ENCODE measurements at regions not wholly inside any gene's neighbourhood (a gene's known extent, or its start where the extent isn't known, plus 50 kb on each side); places are given as distances from the start of the nearest gene placed in this dataset.

DNA sequence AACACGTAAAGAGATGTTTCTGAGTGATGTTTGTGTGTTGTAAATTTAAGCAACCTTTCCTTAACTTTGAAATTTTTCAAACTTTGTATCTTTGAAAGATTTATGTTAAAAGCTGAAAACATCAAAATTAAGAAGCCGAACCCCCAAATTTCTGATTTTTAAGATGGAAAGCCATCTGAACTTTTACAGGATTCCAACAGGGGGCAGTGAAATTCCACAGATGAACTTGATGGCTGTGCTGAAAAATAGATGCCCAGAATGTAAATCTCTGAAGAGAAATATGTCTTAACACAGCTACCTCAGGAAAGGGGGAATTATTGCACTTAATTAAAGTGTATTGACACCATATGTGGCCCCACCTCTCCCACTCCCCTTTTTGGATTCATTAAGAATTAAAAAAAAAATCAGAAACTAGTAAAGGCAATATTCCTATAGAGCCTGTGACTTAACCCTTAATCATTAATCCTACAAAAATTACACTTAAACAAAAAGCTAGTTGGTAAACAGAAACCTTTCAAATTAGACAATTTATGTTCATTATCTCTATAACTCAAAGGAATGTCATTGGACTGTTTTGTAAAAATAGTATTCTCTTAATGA, 597.9 kb downstream of the KCNJ2 start:
- Mint-ChIP-seq H3K4me1 (no peaks in the 10 kb centered on the region), H3K9me3 (peaks cover 2% of the 10 kb centered on the region), H3K27ac (no peak overlapping the region), H3K36me3 (no peaks in the 10 kb centered on the region), H3K27me3 (no peaks in the 10 kb centered on the region), H3K4me3 (no peak overlapping the region)
- DNase-seq (ENCODE audit: low spot score in 2 of 2) (no peak), ATAC-seq (ENCODE audit: low read depth) (no peak)

DNA sequence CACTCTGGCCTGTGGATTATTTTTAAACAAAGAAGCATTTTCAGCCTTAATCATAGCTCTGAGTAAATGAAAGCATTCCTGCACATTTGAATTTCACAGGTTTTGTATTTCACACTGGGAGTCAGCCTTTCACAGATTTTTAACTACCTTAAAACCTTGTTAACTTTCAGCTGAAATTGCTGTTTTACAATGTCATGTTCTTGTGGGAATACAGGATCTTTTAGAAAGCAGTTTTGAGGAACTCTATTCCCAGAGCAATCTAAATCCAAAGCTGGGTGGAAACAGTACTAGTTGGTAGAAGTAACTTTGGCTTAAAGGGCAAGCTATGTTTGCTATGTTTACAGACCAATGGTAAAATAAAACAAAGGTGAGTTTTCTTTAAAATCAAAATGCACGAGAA, 600.6 kb downstream of the KCNJ2 start:
- H3K9me3 Mint-ChIP-seq: no peaks in the 10 kb centered on the region
- ATAC-seq (ENCODE audit: low read depth): no peak

DNA sequence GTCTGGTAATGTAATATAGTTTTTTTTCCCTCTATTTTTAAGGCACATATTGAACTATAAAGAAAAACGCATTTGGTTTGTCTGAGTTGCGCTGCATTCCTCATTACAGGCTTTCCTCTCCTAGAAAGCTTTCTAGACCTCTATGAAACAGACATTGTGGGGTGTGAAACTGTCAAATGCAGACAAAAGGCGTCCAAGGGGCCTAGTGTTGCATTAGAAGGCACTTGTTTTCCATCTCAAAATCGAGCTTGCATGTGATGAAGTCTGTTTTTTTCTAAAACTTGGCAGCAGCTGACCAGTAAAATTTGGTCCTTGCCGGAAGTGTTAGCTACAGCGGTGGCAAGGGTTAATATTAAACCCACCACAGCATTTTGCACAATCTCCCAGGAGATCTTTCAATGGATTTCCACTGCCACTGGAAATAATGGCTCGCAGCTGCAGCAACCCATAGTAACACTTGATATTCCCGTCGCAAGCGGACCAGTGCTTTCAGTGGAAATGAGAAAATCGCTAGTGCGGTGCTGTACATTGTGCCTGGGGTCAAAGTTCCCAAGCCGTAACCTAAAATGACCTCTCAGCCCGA, 602.6 kb downstream of the KCNJ2 start:
- Mint-ChIP-seq H3K4me3 (no peak overlapping the region), H3K4me1 (no peaks in the 10 kb centered on the region), H3K9me3 (no peaks in the 10 kb centered on the region), H3K27ac (no peak overlapping the region), H3K36me3 (no peaks in the 10 kb centered on the region), H3K27me3 (no peaks in the 10 kb centered on the region)
- ATAC-seq (ENCODE audit: low read depth): no peak
- no peak for DNase-seq (ENCODE audit: low spot score in 2 of 2)

More for the DNA sequence above, 600.6 kb downstream of the KCNJ2 start:
- Mint-ChIP-seq H3K4me3 (no peak overlapping the region), H3K4me1 (no peaks in the 10 kb centered on the region), H3K27me3 (no peaks in the 10 kb centered on the region), H3K27ac (no peak overlapping the region), H3K36me3 (no peaks in the 10 kb centered on the region)
- no peak for DNase-seq (ENCODE audit: low spot score in 2 of 2)

DNA sequence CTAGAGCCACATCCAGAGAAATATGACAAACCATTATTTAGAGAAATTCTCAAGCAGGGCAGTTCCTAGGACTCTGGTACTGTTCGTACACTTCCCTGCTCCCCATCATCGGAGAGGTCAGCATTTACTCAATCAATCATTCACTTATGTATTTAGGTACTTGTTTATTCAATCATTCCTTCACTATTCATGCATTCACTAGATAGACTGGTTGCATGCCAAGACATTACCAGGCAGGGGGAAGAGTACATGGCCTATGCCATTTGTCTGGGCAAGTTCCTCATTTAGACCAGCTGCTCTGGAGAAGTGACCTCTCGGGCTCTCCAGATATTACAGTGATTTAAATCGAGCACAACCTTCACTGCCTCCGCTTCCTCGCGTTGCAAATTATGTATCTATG, 603.4 kb downstream of the KCNJ2 start:
- Mint-ChIP-seq H3K27me3 (no peaks in the 10 kb centered on the region), H3K36me3 (no peaks in the 10 kb centered on the region), H3K4me3 (no peak overlapping the region), H3K27ac (no peak overlapping the region), H3K4me1 (no peaks in the 10 kb centered on the region), H3K9me3 (no peaks in the 10 kb centered on the region)
- DNase-seq (ENCODE audit: low spot score in 2 of 2): no peak
- no peak for ATAC-seq (ENCODE audit: low read depth)

DNA sequence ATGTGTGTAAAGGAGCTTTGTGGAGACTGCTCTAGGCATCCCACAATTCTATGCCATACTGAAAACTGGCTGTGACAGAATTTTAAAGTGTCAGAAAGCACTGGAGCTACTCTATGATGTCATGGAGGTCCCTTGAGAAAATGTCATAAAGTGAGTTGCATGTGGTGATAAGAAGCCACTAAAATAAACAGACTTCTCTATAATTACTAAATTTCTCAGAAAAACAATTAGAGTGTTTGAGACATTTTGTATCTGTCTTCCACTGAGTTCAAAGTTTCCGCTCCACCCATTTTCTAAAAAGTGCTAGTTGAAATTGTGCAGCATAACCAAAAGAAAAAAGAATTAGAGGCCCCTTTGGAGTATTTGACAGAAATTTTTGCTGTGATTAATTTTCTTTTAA, 603.9 kb downstream of the KCNJ2 start:
- H3K27ac Mint-ChIP-seq: no peak overlapping the region
- DNase-seq (ENCODE audit: low spot score in 2 of 2) (no peak), ATAC-seq (ENCODE audit: low read depth) (no peak)
- H3K9me3 Mint-ChIP-seq: no peaks in the 10 kb centered on the region
- no peak overlapping the region for H3K4me3 Mint-ChIP-seq
- no peaks in the 10 kb centered on the region for H3K36me3 Mint-ChIP-seq
- no peaks in the 10 kb centered on the region for H3K4me1 Mint-ChIP-seq
- H3K27me3 Mint-ChIP-seq: no peaks in the 10 kb centered on the region

DNA sequence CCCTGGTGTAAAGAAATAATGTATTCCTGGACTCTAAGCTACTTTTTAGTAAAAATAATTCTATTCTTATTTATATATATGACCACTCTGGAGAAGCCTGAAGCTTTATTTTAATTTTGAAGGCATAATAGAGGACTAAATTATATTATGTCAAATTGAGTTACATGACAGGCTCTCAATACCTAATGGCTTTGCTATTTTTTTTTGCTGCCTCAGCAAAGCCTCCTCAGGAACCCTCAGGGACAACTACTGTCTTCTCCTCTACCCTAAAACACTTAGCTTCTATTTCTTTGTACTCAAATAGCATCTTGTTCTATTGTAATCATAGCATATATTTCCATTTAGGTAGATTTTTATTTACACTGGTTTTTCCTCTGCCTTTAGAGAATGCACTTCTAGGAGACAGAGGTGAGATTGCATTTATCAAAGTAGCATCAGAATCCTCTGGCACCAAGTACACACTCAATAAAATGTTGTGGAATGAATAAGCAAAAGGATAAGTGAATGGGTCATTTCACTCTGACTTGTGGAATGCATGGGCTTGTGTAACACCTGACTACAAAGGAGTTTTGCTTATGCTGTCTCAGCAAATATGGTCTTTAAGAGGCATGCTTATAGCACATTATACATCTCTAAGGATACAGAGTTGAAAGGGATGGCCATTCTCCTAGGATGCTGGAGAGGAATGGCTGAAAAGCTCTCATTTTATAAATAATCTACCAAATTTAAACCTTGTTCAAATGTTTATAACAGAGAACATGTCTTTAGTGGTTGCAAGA, 605.2 kb downstream of the KCNJ2 start:
- ATAC-seq (ENCODE audit: low read depth) (no peak), DNase-seq (ENCODE audit: low spot score in 2 of 2) (no peak)
- no peaks in the 10 kb centered on the region for H3K36me3 Mint-ChIP-seq
- no peaks in the 10 kb centered on the region for H3K4me1 Mint-ChIP-seq
- H3K27ac Mint-ChIP-seq: no peak overlapping the region
- H3K4me3 Mint-ChIP-seq: no peak overlapping the region
- H3K9me3 Mint-ChIP-seq: no peaks in the 10 kb centered on the region
- H3K27me3 Mint-ChIP-seq: no peaks in the 10 kb centered on the region

DNA sequence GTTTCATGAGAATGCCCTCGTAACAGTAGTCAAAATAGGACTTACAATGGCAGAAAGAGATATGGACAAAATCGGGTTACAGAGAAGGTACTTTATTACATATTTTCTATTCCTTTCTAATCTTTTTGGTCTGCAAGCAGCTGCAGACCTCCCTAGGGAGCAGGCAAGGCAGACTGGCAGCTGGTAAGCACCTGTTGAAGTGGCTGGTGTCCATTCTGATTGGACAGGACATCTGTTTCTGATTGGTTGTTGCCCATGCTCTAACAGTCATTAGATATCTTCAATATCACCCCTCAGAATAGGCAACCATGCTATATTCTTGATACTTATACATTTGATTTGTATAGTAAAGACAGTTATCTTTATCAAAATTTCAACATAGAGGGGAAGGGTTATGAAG, 606.3 kb downstream of the KCNJ2 start:
- H3K4me3 Mint-ChIP-seq: no peak overlapping the region
- H3K27me3 Mint-ChIP-seq: no peaks in the 10 kb centered on the region
- ATAC-seq (ENCODE audit: low read depth): no peak
- no peaks in the 10 kb centered on the region for H3K9me3 Mint-ChIP-seq
- no peaks in the 10 kb centered on the region for H3K4me1 Mint-ChIP-seq
- H3K36me3 Mint-ChIP-seq: no peaks in the 10 kb centered on the region
- no peak for DNase-seq (ENCODE audit: low spot score in 2 of 2)
- H3K27ac Mint-ChIP-seq: no peak overlapping the region

DNA sequence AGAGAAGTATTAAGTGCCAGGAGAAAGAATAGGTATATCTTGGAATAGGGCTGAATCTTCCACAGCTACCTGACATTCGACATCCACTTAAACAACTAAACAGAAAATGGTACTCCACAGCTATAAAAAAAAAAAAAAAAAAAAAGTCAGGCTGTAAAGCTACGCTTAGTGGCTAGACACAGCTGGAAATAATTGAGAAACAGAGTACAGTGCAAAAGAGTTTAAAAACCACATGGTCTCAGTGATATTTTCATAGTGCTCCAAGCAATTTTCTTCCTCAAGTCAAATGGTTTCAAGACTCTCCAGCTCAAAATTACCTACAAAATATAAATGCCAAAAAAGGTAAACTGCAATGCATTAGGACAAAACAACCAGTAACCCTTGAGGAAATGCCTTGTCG, 607.1 kb downstream of the KCNJ2 start:
- no peak overlapping the region for H3K27ac Mint-ChIP-seq
- H3K4me3 Mint-ChIP-seq: no peak overlapping the region
- DNase-seq (ENCODE audit: low spot score in 2 of 2) (no peak), ATAC-seq (ENCODE audit: low read depth) (no peak)
- no peaks in the 10 kb centered on the region for H3K36me3 Mint-ChIP-seq
- no peaks in the 10 kb centered on the region for H3K27me3 Mint-ChIP-seq
- no peaks in the 10 kb centered on the region for H3K9me3 Mint-ChIP-seq
- H3K4me1 Mint-ChIP-seq: no peaks in the 10 kb centered on the region

DNA sequence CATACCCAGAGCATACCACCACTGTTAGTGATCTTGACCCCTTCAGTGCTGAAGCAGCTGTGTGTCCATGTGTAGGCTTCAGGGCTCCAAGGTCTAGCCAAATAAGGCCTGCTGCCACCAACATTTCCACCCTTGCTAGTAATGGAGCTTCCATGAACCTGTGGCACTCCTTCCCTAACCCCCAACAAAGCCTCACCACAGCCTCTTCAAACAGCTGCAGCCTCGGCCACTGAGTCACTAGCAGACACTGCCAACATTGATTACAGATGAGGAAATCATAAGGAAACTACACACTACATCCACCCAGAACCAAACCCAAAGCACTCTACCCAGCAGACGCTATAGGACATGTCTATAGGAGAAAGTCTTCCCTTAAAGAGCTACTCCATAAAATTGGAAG, 610.7 kb downstream of the KCNJ2 start:
- Mint-ChIP-seq H3K27ac (no peak overlapping the region), H3K4me3 (no peak overlapping the region), H3K9me3 (no peaks in the 10 kb centered on the region), H3K27me3 (no peaks in the 10 kb centered on the region), H3K36me3 (no peaks in the 10 kb centered on the region), H3K4me1 (no peaks in the 10 kb centered on the region)
- no peak for ATAC-seq (ENCODE audit: low read depth)
- no peak for DNase-seq (ENCODE audit: low spot score in 2 of 2)

DNA sequence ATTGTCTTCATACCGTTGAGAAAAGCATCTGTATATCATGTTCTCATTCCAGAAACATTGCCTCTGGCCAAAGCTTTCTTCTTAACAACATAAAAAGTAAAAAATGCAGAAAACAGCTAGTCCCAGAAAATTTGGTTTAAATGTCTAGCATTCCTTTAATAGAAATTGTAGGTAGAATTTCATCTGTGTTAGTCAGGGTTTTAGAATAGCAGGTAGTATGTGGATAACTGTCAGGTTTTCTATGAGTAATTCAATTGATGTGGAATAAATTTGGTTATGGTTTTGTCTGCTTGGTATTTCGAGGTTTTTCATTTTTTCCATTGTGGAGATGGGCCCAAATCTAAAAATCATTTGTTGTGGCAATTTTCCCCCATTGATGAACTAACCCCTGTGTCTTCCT, 616.7 kb downstream of the KCNJ2 start:
- Mint-ChIP-seq H3K27me3 (no peaks in the 10 kb centered on the region), H3K9me3 (peaks cover 7% of the 10 kb centered on the region), H3K4me3 (no peak overlapping the region), H3K4me1 (no peaks in the 10 kb centered on the region), H3K36me3 (no peaks in the 10 kb centered on the region), H3K27ac (no peak overlapping the region)
- ATAC-seq (ENCODE audit: low read depth) (no peak), DNase-seq (ENCODE audit: low spot score in 2 of 2) (no peak)

DNA sequence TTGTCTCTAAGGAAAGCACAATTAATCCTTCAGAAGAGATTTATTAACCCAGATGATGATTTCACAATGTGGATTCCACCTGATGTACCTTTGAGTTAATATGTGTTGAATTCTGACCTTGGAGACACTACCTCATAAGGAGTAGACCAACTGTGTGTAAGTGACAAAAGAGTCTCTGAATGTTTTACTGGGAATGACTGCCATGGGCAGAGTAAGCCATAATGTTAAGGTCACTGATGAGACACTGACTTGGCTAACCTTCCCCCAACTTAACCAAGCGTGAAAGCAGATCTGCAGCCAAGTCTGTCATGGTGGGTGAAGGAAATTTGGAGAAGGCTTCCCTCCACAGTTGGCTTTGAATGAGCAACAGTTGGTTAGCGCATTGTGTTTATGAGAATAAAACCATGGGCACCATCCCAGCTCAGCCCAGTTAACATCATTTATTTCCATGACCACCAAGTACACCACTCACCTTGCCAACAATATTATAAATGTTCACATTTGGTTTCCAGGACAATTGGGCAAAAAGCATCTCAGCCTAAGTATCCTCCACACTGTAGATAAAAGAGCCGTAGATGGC, 618.5 kb downstream of the KCNJ2 start:
- no peaks in the 10 kb centered on the region for H3K27me3 Mint-ChIP-seq
- no peaks in the 10 kb centered on the region for H3K4me1 Mint-ChIP-seq
- no peak overlapping the region for H3K4me3 Mint-ChIP-seq
- no peaks in the 10 kb centered on the region for H3K36me3 Mint-ChIP-seq
- H3K9me3 Mint-ChIP-seq: peaks cover 7% of the 10 kb centered on the region
- H3K27ac Mint-ChIP-seq: no peak overlapping the region
- ATAC-seq (ENCODE audit: low read depth) (no peak), DNase-seq (ENCODE audit: low spot score in 2 of 2) (no peak)

DNA sequence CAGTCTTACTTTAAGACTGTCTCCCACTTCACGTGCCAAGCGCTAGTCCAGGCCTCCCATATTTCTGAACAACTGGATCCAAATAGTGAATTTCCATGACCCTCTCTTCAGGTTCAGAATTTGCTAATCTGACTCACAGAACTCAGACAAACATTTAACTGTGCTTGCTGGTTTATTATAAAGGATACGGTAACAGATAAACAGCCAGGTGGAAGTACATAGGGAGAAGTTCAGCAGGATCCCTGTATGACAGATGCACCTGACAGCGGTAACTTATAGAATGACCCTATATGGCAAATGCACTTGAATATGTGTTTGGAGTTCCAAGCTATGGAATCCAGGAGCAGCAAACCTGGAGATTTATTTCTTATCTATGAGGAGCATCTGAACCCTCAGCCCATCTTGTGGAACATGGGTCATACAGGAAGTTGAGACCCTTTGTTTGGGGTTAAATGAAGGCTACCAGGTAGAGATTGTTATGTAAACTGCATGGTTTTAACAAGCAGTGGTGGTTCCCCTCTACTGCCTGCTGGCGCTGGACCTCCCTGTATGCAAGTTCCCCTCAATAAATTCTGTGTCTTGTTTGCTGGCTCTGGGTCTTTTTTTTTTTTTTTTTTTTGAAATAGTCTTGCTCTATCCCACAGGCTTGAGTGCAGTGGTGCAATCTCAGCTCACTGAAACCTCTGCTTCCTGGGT, 622.6 kb downstream of the KCNJ2 start:
- DNase-seq (ENCODE audit: low spot score in 2 of 2) (no peak), ATAC-seq (ENCODE audit: low read depth) (no peak)
- Mint-ChIP-seq H3K36me3 (no peaks in the 10 kb centered on the region), H3K27me3 (no peaks in the 10 kb centered on the region), H3K4me1 (no peaks in the 10 kb centered on the region), H3K27ac (no peak overlapping the region), H3K4me3 (no peak overlapping the region), H3K9me3 (peaks cover 9% of the 10 kb centered on the region)

DNA sequence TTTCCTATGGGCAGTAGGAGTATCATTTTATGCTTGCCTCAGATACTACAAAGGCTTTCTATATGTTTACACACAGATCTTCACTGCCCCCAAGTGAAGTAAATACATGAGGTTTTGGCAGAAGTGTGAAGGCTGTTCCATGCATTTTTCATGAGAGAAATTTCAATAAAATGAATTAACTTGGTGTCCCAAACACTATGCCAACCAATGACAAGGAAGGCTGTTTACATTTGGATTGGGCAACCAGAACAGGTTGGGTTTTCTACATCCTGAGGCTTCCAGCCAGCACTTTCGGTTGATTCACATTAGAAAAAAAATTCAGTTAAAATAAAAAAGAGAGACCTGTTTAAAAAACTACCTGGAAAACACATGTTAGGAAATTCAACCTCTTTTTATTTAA, 625.4 kb downstream of the KCNJ2 start:
- no peak overlapping the region for H3K27ac Mint-ChIP-seq
- DNase-seq (ENCODE audit: low spot score in 2 of 2) (no peak), ATAC-seq (ENCODE audit: low read depth) (no peak)
- H3K4me3 Mint-ChIP-seq: no peak overlapping the region
- H3K9me3 Mint-ChIP-seq: peaks cover 5% of the 10 kb centered on the region
- H3K27me3 Mint-ChIP-seq: no peaks in the 10 kb centered on the region
- no peaks in the 10 kb centered on the region for H3K36me3 Mint-ChIP-seq
- H3K4me1 Mint-ChIP-seq: no peaks in the 10 kb centered on the region

DNA sequence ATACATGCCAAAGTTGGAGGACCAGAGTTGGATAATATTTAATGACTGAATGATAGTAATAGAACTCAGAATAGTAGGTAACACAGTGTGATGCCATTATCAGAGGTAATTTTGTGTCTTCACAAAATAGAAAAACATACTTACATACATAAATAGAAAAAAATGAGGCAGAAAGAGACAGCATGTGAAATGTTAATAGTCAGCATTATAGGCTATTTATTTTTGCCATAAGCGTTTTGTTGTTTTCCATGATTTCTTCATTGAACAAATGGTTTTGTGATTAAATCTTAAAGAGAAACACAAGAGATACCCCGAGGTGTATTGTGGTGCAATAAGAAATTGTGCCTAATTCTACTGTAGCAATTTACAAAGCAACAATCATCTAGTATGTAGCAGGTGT, 626.3 kb downstream of the KCNJ2 start:
- ATAC-seq (ENCODE audit: low read depth): no peak
- DNase-seq (ENCODE audit: low spot score in 2 of 2): no peak
- H3K27ac Mint-ChIP-seq: no peak overlapping the region
- H3K27me3 Mint-ChIP-seq: no peaks in the 10 kb centered on the region
- H3K9me3 Mint-ChIP-seq: peaks cover 5% of the 10 kb centered on the region
- H3K4me3 Mint-ChIP-seq: no peak overlapping the region
- no peaks in the 10 kb centered on the region for H3K4me1 Mint-ChIP-seq
- no peaks in the 10 kb centered on the region for H3K36me3 Mint-ChIP-seq

Measured in memory B cell (primary cell).